ENCODE measurements at regions not wholly inside any gene's neighbourhood (a gene's known extent, or its start where the extent isn't known, plus 50 kb on each side); places are given as distances from the start of the nearest gene placed in this dataset.

- no peak for TF ChIP-seq EZH2 (IDR thresholded peaks at IDR 0.05; ENCODE audit: low read depth)
- no peak for TF ChIP-seq CTCF (conservative IDR thresholded peaks at IDR 0.05)
These were observed 1494.8 kb downstream of the KCNT2 start for GRCh38 chr1:195113471-195113870.

All from PC-9 (cell line).